ENCODE measurements at regions not wholly inside any gene's neighbourhood (a gene's known extent, or its start where the extent isn't known, plus 50 kb on each side); places are given as distances from the start of the nearest gene placed in this dataset.
A peak's percentile ranks its signal among the peaks of the same experiment; 100 is the strongest.

DNA sequence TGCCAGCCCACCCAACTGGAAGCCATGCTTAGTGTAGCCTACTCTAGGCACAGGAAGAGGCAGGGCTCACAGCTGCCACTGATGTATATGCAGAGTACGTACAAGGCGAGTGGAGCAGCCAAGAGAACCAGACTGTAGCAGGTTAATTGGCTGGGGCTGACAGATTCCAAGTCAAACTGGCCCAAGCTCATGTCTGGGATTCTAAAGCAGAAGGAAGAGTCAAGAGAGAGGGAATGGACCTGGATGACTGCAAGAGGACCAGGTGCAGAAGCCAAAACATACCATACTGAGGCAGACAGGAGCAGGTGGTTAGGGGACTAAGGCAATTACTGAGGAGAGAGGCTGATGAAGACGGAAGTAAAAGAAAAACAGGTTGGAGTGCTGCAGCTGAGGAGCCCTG, 51.3 kb upstream of the LRRN2 start:
- H3K4me3 ChIP-seq (ENCODE audit: low read depth, low read length): no peak overlapping the region
- no peaks in the 10 kb centered on the region; the same call in 1 of the 2 replicates for H3K9me3 ChIP-seq
- H3K27me3 ChIP-seq: no peaks in the 10 kb centered on the region
- H3K4me1 ChIP-seq: no peaks in the 10 kb centered on the region
- no peaks in the 10 kb centered on the region for H3K36me3 ChIP-seq
- DNase-seq: no peak
- TF ChIP-seq, protein P1, sequence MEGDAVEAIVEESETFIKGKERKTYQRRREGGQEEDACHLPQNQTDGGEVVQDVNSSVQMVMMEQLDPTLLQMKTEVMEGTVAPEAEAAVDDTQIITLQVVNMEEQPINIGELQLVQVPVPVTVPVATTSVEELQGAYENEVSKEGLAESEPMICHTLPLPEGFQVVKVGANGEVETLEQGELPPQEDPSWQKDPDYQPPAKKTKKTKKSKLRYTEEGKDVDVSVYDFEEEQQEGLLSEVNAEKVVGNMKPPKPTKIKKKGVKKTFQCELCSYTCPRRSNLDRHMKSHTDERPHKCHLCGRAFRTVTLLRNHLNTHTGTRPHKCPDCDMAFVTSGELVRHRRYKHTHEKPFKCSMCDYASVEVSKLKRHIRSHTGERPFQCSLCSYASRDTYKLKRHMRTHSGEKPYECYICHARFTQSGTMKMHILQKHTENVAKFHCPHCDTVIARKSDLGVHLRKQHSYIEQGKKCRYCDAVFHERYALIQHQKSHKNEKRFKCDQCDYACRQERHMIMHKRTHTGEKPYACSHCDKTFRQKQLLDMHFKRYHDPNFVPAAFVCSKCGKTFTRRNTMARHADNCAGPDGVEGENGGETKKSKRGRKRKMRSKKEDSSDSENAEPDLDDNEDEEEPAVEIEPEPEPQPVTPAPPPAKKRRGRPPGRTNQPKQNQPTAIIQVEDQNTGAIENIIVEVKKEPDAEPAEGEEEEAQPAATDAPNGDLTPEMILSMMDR (IDR thresholded peaks at IDR 0.05; ENCODE audit: low read depth, low read length): no peak

DNA sequence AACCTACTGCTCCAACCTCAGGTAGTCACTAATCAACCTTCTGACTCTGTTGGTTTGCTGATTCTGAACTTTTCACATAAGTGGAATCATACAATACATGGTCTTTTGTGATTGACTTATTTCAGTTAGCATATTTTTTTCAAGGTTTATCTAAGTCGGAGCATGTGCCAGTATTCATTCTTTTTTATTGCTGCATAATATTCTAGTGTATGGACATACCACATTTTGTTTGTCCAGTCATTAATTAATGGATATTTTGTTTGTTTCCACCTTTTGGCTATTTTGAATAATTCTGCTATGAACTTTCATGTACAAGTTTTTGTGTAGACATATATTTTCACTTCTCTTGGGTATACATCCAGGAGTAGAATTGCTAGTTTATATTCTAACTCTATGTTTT, 53.0 kb upstream of the LRRN2 start:
- TF ChIP-seq, protein P1 (IDR thresholded peaks at IDR 0.05; ENCODE audit: low read depth, low read length): no peak
- H3K4me1 ChIP-seq: peaks cover 13% of the 10 kb centered on the region
- H3K4me3 ChIP-seq (ENCODE audit: low read depth, low read length): no peak overlapping the region
- no peaks in the 10 kb centered on the region for H3K36me3 ChIP-seq
- no peaks in the 10 kb centered on the region for H3K27me3 ChIP-seq
- DNase-seq: no peak
- H3K9me3 ChIP-seq: no peaks in the 10 kb centered on the region; the same call in 1 of the 2 replicates

DNA sequence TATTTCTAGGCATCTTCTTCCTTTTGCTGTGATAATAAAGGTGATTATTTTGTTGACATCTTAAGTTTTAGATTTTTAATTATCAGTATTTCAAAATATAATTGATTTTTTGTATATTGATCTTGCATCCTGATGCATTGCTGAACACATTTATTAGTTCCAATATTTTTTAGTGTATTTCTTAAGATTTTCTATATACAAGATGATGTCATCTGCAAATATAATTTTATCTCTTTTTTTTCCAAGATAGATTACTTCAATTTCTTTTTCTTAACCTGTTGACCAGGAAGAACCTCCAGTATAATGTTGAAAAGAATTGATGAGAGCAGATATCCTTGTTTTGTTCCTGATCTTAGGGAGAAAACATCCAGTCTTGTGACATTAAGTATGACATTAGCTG, 54.8 kb upstream of the LRRN2 start:
- Histone ChIP-seq H3K4me3 (ENCODE audit: low read depth, low read length) (no peak overlapping the region), H3K9me3 (no peaks in the 10 kb centered on the region; the same call in 1 of the 2 replicates), H3K36me3 (no peaks in the 10 kb centered on the region), H3K27me3 (no peaks in the 10 kb centered on the region), H3K4me1 (peaks cover 15% of the 10 kb centered on the region)
- no peak for DNase-seq
- TF ChIP-seq, protein P1 (IDR thresholded peaks at IDR 0.05; ENCODE audit: low read depth, low read length): no peak

DNA sequence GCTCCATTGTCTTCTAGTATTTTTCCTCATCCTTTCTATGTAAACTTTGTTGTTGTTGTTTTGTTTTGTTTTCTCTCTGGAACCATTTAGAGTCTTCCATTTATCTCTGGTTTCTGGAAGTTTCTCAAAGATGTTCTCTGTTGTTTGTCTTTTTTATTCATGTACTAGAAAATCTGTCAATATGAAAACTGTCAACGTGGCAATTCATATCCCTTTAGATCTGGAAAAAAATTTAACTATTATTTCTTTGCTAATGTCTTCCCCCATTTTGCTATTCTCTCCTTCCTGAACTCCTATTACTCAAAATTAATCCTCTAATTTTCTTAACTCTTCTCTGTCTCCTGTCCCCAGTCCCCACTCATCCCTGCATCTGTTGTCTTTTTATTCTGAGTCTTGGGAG, 55.9 kb upstream of the LRRN2 start:
- Histone ChIP-seq H3K4me3 (ENCODE audit: low read depth, low read length) (no peak overlapping the region), H3K4me1 (peaks cover 15% of the 10 kb centered on the region), H3K27me3 (no peaks in the 10 kb centered on the region), H3K36me3 (no peaks in the 10 kb centered on the region), H3K9me3 (no peaks in the 10 kb centered on the region; the same call in 1 of the 2 replicates)
- TF ChIP-seq, protein P1 (IDR thresholded peaks at IDR 0.05; ENCODE audit: low read depth, low read length): no peak
- DNase-seq: no peak

DNA sequence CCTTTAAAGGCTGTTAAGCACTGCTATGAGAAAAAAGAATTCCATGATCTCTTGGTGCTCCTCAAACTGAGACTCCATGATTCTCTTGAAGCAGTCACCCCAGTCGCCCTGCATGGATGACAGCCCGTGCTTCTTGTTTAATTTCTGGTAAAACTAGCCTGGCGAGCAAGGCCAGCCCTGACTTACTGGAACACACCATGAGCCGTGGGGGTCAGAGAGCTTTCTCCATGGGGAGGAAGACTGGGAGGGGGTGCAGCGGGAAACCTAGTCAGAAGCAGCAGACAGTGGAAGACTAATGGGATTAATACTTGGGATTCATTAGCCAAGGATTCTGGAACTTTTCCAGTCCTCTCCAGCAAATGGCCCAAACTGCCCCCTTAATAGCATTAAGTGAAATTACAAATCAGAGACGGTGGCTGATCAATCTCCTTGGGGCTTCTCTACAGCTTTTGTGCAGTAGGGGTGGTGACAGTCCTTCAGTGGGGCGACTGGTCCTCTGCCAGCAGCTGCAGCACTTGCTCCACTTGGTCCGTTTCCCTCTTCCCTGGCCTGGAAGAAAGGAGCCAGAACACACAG, 57.2 kb upstream of the LRRN2 start:
- Histone ChIP-seq H3K4me3 (ENCODE audit: low read depth, low read length) (no peak overlapping the region), H3K36me3 (no peaks in the 10 kb centered on the region), H3K27me3 (no peaks in the 10 kb centered on the region), H3K9me3 (no peaks in the 10 kb centered on the region; the same call in 1 of the 2 replicates), H3K4me1 (peaks cover 15% of the 10 kb centered on the region)
- DNase-seq: peak; percentile 39
- TF ChIP-seq, protein P1 (IDR thresholded peaks at IDR 0.05; ENCODE audit: low read depth, low read length): no peak

DNA sequence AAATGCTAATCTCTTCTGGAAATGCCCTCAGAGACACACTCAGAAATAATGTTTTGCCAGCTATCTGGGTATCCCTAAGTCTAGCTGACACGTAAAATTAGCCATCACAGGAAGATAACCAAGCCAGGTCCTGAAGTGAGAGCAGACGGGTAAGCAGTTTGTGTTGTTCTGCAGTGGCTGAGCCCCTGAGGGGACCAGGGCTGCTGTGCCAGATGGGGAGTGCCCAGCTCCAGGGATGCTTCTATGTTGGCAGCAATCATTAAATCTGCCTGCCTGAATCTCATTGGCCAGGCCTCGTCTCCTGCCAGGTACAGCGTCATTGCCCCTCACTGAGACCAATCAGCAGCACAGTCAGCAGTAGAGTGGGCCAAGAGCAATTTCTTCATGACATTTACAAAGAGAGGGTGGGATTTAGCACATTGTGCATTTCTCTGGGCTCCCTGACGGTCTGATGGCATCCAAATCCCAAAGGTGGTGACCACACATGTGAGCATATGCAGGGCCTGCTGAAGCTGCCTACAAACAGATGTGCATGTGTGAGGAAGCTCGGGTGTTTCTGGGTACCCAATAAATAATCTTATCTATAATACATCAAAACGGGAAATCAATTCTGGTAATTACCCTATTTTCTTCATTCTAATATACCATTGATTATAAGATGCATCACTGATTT, 58.7 kb upstream of the LRRN2 start:
- DNase-seq: peak; percentile 45
- Histone ChIP-seq H3K4me1 (peaks cover 15% of the 10 kb centered on the region), H3K4me3 (ENCODE audit: low read depth, low read length) (no peak overlapping the region), H3K27me3 (no peaks in the 10 kb centered on the region), H3K36me3 (no peaks in the 10 kb centered on the region), H3K9me3 (no peaks in the 10 kb centered on the region)
- TF ChIP-seq, protein P1 (IDR thresholded peaks at IDR 0.05; ENCODE audit: low read depth, low read length): no peak
